D721Med (cell line): ENCODE measurements at regions not wholly inside any gene's neighbourhood (a gene's known extent, or its start where the extent isn't known, plus 50 kb on each side); places are given as distances from the start of the nearest gene placed in this dataset.

Source experiments
- DNase-seq: peaks from one replicate; pipeline ENCODE4 v3.0.0; 2011; ENCODE audit warnings: low spot score; ENCODE audit not compliant: insufficient read length
- FAIRE-seq: peaks from 2 replicates; lab custom pipeline; 2011; peaks lifted over from hg19 to GRCh38; lab: Jason Lieb, UNC
- CTCF ChIP-seq: IDR thresholded peaks from 2 replicates; pipeline ENCODE4 v1.5.1; 2012; ENCODE audit warnings: mild to moderate bottlenecking, control low read depth; ENCODE audit not compliant: insufficient read depth; ENCODE audit errors: missing control alignments

- TF ChIP-seq CTCF, result no peak
- no peak for FAIRE-seq
- no peak for DNase-seq
Observed at GRCh38 chr7:13442226-13442625, 547.2 kb downstream of the ETV1 start.

GRCh38 chr7:13447637-13448036, 541.8 kb downstream of the ETV1 start:
- no peak for DNase-seq
- no peak for FAIRE-seq
- TF ChIP-seq CTCF, result no peak

GRCh38 chr7:13448243-13448642, 541.2 kb downstream of the ETV1 start:
- DNase-seq (no peak), FAIRE-seq (no peak)
- no peak for TF ChIP-seq CTCF

GRCh38 chr7:13449460-13449859, 540.0 kb downstream of the ETV1 start:
- no peak for DNase-seq
- TF ChIP-seq CTCF, result no peak
- no peak for FAIRE-seq

GRCh38 chr7:13454916-13455592, 534.4 kb downstream of the ETV1 start:
- no peak for TF ChIP-seq CTCF
- FAIRE-seq (no peak), DNase-seq (no peak)

- no peak for DNase-seq
Observed at GRCh38 chr7:13457790-13458189, 531.7 kb downstream of the ETV1 start.

More at GRCh38 chr7:13457790-13458189, 531.7 kb downstream of the ETV1 start:
- FAIRE-seq, result no peak
- TF ChIP-seq CTCF, result no peak
